ENCODE measurements at regions not wholly inside any gene's neighbourhood (a gene's known extent, or its start where the extent isn't known, plus 50 kb on each side); places are given as distances from the start of the nearest gene placed in this dataset.

GRCh38 chr10:21159669-21160068 is 262.6 kb upstream of the NEBL start:
- Histone ChIP-seq H4K91ac (ENCODE audit: low read depth, low read length, poor library complexity) (no peak overlapping the region), H3K27me3 (ENCODE audit: control insufficient read depth in 3 of 3, insufficient read depth in 3 of 3, low read depth in 1 of 3, low read length in 3 of 3) (no peaks in the 10 kb centered on the region), H2BK12ac (ENCODE audit: low read length) (no peak overlapping the region), H2BK15ac (ENCODE audit: low read length) (no peak overlapping the region), H3K79me1 (ENCODE audit: low read depth, low read length) (no peaks in the 10 kb centered on the region), H3K27ac (replicated peaks; ENCODE audit: low read length) (no peak overlapping the region), H3K18ac (ENCODE audit: low read length) (no peak overlapping the region), H3K4me3 (ENCODE audit: low read length in 2 of 2) (no peak overlapping the region), H2BK120ac (ENCODE audit: low read depth, low read length) (no peak overlapping the region), H3K14ac (ENCODE audit: low read length) (no peak overlapping the region), H3K4me2 (ENCODE audit: insufficient read depth, low read length, poor library complexity, severe bottlenecking) (no peak overlapping the region), H2BK5ac (ENCODE audit: low read length) (no peak overlapping the region), H3K9ac (ENCODE audit: low read depth, low read length, poor library complexity) (no peak overlapping the region), H3K4ac (ENCODE audit: low read length) (no peak overlapping the region), H2AFZ (ENCODE audit: low read length) (no peak overlapping the region), H2AK5ac (ENCODE audit: low read depth, low read length) (no peak overlapping the region), H4K8ac (ENCODE audit: low read depth, low read length) (no peak overlapping the region), H3K23ac (ENCODE audit: low read depth, low read length, poor library complexity) (no peak overlapping the region), H3K9me3 (replicated peaks in 1 of 2; ENCODE audit: control insufficient read depth in 2 of 2, insufficient read depth in 1 of 2, low read depth in 1 of 2, low read length in 2 of 2) (peaks cover 9 to 13% of the 10 kb centered on the region in 2 donors), H3K36me3 (replicated peaks in 1 of 2; ENCODE audit: control insufficient read depth in 2 of 2, insufficient read depth in 2 of 2, low read length in 2 of 2) (peaks cover 0 to 5% of the 10 kb centered on the region in 2 donors), H3K4me1 (ENCODE audit: control insufficient read depth in 2 of 2, insufficient read depth in 1 of 2, low read depth in 1 of 2, low read length in 2 of 2) (peaks cover 0 to 4% of the 10 kb centered on the region in 2 donors)
- no peak for DNase-seq (ENCODE audit: low spot score)
- no CpG with 5 or more reads among the region's 4 CpGs for WGBS, 2 donors (ENCODE audit: extremely low coverage in 2 of 2, insufficient read length in 2 of 2, insufficient replicate concordance in 1 of 2)

GRCh38 chr10:21158301-21158700 is 261.2 kb upstream of the NEBL start:
- H2BK15ac ChIP-seq (ENCODE audit: low read length), result no peak overlapping the region
- no peak overlapping the region for H3K4ac ChIP-seq (ENCODE audit: low read length)
- H3K4me3 ChIP-seq (ENCODE audit: low read length in 2 of 2), result no peak overlapping the region
- no peak overlapping the region for H3K23ac ChIP-seq (ENCODE audit: low read depth, low read length, poor library complexity)
- no peak overlapping the region for H4K91ac ChIP-seq (ENCODE audit: low read depth, low read length, poor library complexity)
- H3K27me3 ChIP-seq (ENCODE audit: control insufficient read depth in 3 of 3, insufficient read depth in 3 of 3, low read depth in 1 of 3, low read length in 3 of 3), result no peaks in the 10 kb centered on the region
- H3K79me1 ChIP-seq (ENCODE audit: low read depth, low read length), result no peaks in the 10 kb centered on the region
- DNase-seq (ENCODE audit: low spot score), result no peak
- no peak overlapping the region for H3K18ac ChIP-seq (ENCODE audit: low read length)
- no peak overlapping the region for H2BK5ac ChIP-seq (ENCODE audit: low read length)
- H2AFZ ChIP-seq (ENCODE audit: low read length), result no peak overlapping the region
- no peak overlapping the region for H3K14ac ChIP-seq (ENCODE audit: low read length)
- H3K9me3 ChIP-seq (replicated peaks in 1 of 2; ENCODE audit: control insufficient read depth in 2 of 2, insufficient read depth in 1 of 2, low read depth in 1 of 2, low read length in 2 of 2), result peaks cover 8 to 13% of the 10 kb centered on the region in 2 donors
- no peak overlapping the region for H2AK5ac ChIP-seq (ENCODE audit: low read depth, low read length)
- H3K4me1 ChIP-seq (ENCODE audit: control insufficient read depth in 2 of 2, insufficient read depth in 1 of 2, low read depth in 1 of 2, low read length in 2 of 2), result peaks cover 0 to 4% of the 10 kb centered on the region in 2 donors
- H3K9ac ChIP-seq (ENCODE audit: low read depth, low read length, poor library complexity), result no peak overlapping the region
- no peak overlapping the region for H3K4me2 ChIP-seq (ENCODE audit: insufficient read depth, low read length, poor library complexity, severe bottlenecking)
- no peak overlapping the region for H2BK12ac ChIP-seq (ENCODE audit: low read length)
- WGBS, 2 donors (ENCODE audit: extremely low coverage in 2 of 2, insufficient read length in 2 of 2, insufficient replicate concordance in 1 of 2), result no CpG with 5 or more reads among the region's 3 CpGs
- peaks cover 0 to 2% of the 10 kb centered on the region in 2 donors for H3K36me3 ChIP-seq (replicated peaks in 1 of 2; ENCODE audit: control insufficient read depth in 2 of 2, insufficient read depth in 2 of 2, low read length in 2 of 2)
- H4K8ac ChIP-seq (ENCODE audit: low read depth, low read length), result no peak overlapping the region
- no peak overlapping the region for H2BK120ac ChIP-seq (ENCODE audit: low read depth, low read length)
- no peak overlapping the region for H3K27ac ChIP-seq (replicated peaks; ENCODE audit: low read length)

DNA sequence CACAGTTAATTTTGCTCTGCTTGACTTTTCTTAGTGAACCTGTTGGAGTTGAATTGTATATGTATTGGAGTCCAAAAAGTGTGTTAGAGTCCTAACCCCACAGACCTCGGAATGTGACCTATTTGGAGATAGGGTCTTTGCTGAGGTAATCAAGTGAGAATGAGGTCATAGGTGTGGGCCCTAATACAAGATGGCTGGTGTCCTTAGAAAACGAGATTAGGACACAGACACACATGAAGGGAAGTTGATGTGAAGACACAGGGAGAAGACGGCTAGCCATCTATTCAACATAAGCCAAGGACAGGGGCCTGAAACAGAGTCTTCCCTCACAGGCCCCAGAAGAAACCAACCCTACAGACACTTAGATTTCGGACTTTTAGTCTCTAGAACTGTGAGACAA is 260.6 kb upstream of the NEBL start:
- H3K23ac ChIP-seq (ENCODE audit: low read depth, low read length, poor library complexity), result no peak overlapping the region
- no peak for DNase-seq (ENCODE audit: low spot score)
- H2BK120ac ChIP-seq (ENCODE audit: low read depth, low read length), result no peak overlapping the region
- H3K4me1 ChIP-seq (ENCODE audit: control insufficient read depth in 2 of 2, insufficient read depth in 1 of 2, low read depth in 1 of 2, low read length in 2 of 2), result peaks cover 0 to 4% of the 10 kb centered on the region in 2 donors
- no peaks in the 10 kb centered on the region for H3K27me3 ChIP-seq (ENCODE audit: control insufficient read depth in 3 of 3, insufficient read depth in 3 of 3, low read depth in 1 of 3, low read length in 3 of 3)
- no peak overlapping the region for H4K91ac ChIP-seq (ENCODE audit: low read depth, low read length, poor library complexity)
- H3K14ac ChIP-seq (ENCODE audit: low read length), result no peak overlapping the region
- H3K4ac ChIP-seq (ENCODE audit: low read length), result no peak overlapping the region
- H3K27ac ChIP-seq (replicated peaks; ENCODE audit: low read length), result no peak overlapping the region
- no CpG with 5 or more reads among the region's 4 CpGs for WGBS, 2 donors (ENCODE audit: extremely low coverage in 2 of 2, insufficient read length in 2 of 2, insufficient replicate concordance in 1 of 2)
- no peaks in the 10 kb centered on the region for H3K79me1 ChIP-seq (ENCODE audit: low read depth, low read length)
- H3K9me3 ChIP-seq (replicated peaks in 1 of 2; ENCODE audit: control insufficient read depth in 2 of 2, insufficient read depth in 1 of 2, low read depth in 1 of 2, low read length in 2 of 2), result peaks cover 4 to 8% of the 10 kb centered on the region in 2 donors
- no peak overlapping the region for H3K18ac ChIP-seq (ENCODE audit: low read length)
- no peak overlapping the region for H3K4me2 ChIP-seq (ENCODE audit: insufficient read depth, low read length, poor library complexity, severe bottlenecking)
- no peak overlapping the region for H3K4me3 ChIP-seq (ENCODE audit: low read length in 2 of 2)
- H2AK5ac ChIP-seq (ENCODE audit: low read depth, low read length), result no peak overlapping the region
- H2BK12ac ChIP-seq (ENCODE audit: low read length), result no peak overlapping the region
- no peak overlapping the region for H2AFZ ChIP-seq (ENCODE audit: low read length)
- no peak overlapping the region for H4K8ac ChIP-seq (ENCODE audit: low read depth, low read length)
- H2BK5ac ChIP-seq (ENCODE audit: low read length), result no peak overlapping the region
- no peaks in the 10 kb centered on the region for H3K36me3 ChIP-seq (replicated peaks in 1 of 2; ENCODE audit: control insufficient read depth in 2 of 2, insufficient read depth in 2 of 2, low read length in 2 of 2)
- no peak overlapping the region for H2BK15ac ChIP-seq (ENCODE audit: low read length)
- H3K9ac ChIP-seq (ENCODE audit: low read depth, low read length, poor library complexity), result no peak overlapping the region

GRCh38 chr10:21150166-21150565 is 253.1 kb upstream of the NEBL start:
- Histone ChIP-seq H3K9ac (ENCODE audit: low read depth, low read length, poor library complexity) (no peak overlapping the region), H3K27ac (replicated peaks; ENCODE audit: low read length) (no peak overlapping the region), H2BK5ac (ENCODE audit: low read length) (no peak overlapping the region), H3K4ac (ENCODE audit: low read length) (no peak overlapping the region), H3K27me3 (ENCODE audit: control insufficient read depth in 3 of 3, insufficient read depth in 3 of 3, low read depth in 1 of 3, low read length in 3 of 3) (peaks cover 0 to 2% (median 0%) of the 10 kb centered on the region in 3 experiments), H3K79me1 (ENCODE audit: low read depth, low read length) (peaks cover 3% of the 10 kb centered on the region), H2AFZ (ENCODE audit: low read length) (no peak overlapping the region), H3K9me3 (replicated peaks in 1 of 2; ENCODE audit: control insufficient read depth in 2 of 2, insufficient read depth in 1 of 2, low read depth in 1 of 2, low read length in 2 of 2) (no peaks in the 10 kb centered on the region), H3K4me3 (ENCODE audit: low read length in 2 of 2) (no peak overlapping the region), H2AK5ac (ENCODE audit: low read depth, low read length) (no peak overlapping the region), H4K91ac (ENCODE audit: low read depth, low read length, poor library complexity) (no peak overlapping the region), H3K4me2 (ENCODE audit: insufficient read depth, low read length, poor library complexity, severe bottlenecking) (no peak overlapping the region), H3K36me3 (replicated peaks in 1 of 2; ENCODE audit: control insufficient read depth in 2 of 2, insufficient read depth in 2 of 2, low read length in 2 of 2) (peaks cover 0 to 2% of the 10 kb centered on the region in 2 donors), H2BK120ac (ENCODE audit: low read depth, low read length) (no peak overlapping the region), H4K8ac (ENCODE audit: low read depth, low read length) (no peak overlapping the region), H2BK12ac (ENCODE audit: low read length) (no peak overlapping the region), H2BK15ac (ENCODE audit: low read length) (no peak overlapping the region), H3K14ac (ENCODE audit: low read length) (no peak overlapping the region), H3K23ac (ENCODE audit: low read depth, low read length, poor library complexity) (no peak overlapping the region), H3K18ac (ENCODE audit: low read length) (no peak overlapping the region), H3K4me1 (ENCODE audit: control insufficient read depth in 2 of 2, insufficient read depth in 1 of 2, low read depth in 1 of 2, low read length in 2 of 2) (peaks cover 11 to 13% of the 10 kb centered on the region in 2 donors)
- no CpG with 5 or more reads among the region's 5 CpGs for WGBS, 2 donors (ENCODE audit: extremely low coverage in 2 of 2, insufficient read length in 2 of 2, insufficient replicate concordance in 1 of 2)
- no peak for DNase-seq (ENCODE audit: low spot score)

Data from neuronal stem cell (in vitro differentiated cells).